NOMO-1 (cell line): ENCODE measurements at regions not wholly inside any gene's neighbourhood (a gene's known extent, or its start where the extent isn't known, plus 50 kb on each side); places are given as distances from the start of the nearest gene placed in this dataset.
"Not testable (repeated sequence)": the region's sequence is repeated elsewhere in the genome, so short reads cannot be mapped to it uniquely, and the experiment has no call there.

Source experiments
- DNase-seq, 2 experiments: peaks; one replicate each; lab custom pipeline; 2025; ENCODE audit not compliant: unreplicated experiment in 2 of 2; lab: John Stamatoyannopoulos, UW

GRCh38 chr13:62168891-62169290 lies 753.2 kb upstream of the PCDH20 start:
- DNase-seq: no peak

DNA sequence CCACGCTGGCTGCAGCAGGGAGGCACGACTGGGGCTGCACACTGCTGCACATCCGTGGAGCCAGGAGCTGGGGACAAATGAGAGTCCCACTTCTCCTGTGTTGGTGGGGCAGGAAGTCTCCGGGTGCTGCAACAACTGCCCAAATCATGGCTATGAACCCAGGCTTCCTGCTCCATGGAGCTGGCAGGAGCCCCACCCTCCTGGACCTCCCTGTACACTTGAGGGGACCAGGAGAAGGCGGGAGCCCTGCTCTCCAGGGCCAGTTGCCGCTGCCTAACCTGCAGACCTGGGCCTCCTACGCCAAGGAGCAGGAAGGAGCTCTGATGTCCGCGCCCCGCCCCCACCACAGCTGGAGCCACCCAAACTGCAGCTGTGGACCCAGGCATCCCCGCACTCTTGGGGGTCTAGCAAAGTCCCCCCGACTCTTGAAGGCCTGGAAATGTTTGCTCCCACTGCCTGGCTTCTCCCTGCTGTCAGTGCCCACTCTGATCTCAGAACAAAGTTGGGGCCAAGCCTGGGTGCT lies 752.1 kb upstream of the PCDH20 start:
- no peak for DNase-seq

DNA sequence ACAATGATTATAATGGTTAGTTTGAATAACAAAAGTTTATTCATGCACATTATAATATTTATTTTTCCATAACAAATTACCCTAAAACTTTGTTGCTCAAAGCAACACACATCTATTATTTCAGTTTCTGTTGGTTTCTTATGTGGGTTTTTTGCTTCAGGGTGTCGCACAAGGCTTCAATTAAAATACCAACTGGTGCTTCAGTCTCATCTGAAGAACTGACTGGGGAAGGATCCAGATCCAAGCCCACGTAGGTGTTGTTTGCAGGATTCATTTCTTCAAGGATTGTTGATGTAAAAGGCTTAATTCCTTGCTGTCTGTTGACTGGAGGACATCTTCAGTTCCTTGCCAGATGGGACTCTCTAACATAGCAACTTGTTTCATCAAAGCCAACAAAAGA lies 747.2 kb upstream of the PCDH20 start:
- DNase-seq: no peak

GRCh38 chr13:62158520-62158919 lies 742.9 kb upstream of the PCDH20 start:
- DNase-seq: no peak

GRCh38 chr13:62151724-62152123 lies 736.1 kb upstream of the PCDH20 start:
- not testable (repeated sequence) for DNase-seq

GRCh38 chr13:62142048-62142447 lies 726.4 kb upstream of the PCDH20 start:
- DNase-seq: no peak

DNA sequence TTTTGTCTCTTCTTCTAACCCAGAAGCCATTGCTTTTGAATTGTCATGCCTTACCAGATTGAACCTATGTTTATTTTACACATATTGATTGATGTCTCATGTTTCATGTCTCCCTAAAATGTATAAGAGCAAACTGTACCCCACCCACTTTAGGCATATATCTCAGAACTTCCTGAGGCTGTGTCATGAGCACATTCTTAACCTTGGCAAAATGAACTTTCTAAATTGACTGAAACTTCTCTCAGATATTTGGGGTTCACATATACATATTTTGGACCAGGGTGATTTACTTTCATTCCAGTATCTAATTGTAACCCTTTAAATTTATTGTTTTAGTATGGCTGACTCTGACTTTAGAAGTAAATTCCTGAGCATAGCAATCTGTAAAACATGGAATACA lies 723.9 kb upstream of the PCDH20 start:
- no peak for DNase-seq

GRCh38 chr13:62137629-62138405 lies 722.2 kb upstream of the PCDH20 start:
- DNase-seq: no peak

GRCh38 chr13:62131604-62132003 lies 716.0 kb upstream of the PCDH20 start:
- no peak for DNase-seq

- no peak for DNase-seq
Observed at GRCh38 chr13:62130062-62130970, 714.7 kb upstream of the PCDH20 start.

DNA sequence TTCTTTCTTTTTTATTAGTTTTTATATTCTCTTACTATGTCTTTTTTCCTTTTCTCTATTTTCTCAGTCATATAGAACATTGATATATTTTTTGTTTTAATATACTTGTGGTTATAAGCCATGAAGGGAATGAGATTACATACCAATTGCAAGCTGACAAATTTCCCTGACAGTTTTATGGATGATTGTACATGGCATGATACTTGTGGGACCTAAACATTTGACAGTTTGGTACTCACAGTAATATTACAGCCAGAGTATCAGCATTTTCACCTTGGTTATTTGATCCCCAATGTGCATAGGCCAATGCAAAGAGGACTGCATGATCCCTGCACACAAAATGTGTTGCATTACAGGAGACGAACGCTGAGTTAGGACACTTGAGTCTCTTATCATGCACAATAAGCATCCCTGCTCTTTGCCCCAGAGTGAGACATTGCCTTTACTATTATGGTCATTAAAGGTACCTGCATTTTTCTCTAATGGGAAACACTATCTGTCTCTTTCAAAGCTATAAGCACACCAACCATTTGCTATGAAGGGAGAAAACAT lies 713.4 kb upstream of the PCDH20 start:
- no peak for DNase-seq

- DNase-seq: no peak
Observed at GRCh38 chr13:62126400-62126799, 710.8 kb upstream of the PCDH20 start.

GRCh38 chr13:62125451-62125850 lies 709.8 kb upstream of the PCDH20 start:
- DNase-seq: no peak

- DNase-seq: no peak
Observed at GRCh38 chr13:62123409-62123808, 707.8 kb upstream of the PCDH20 start.

DNA sequence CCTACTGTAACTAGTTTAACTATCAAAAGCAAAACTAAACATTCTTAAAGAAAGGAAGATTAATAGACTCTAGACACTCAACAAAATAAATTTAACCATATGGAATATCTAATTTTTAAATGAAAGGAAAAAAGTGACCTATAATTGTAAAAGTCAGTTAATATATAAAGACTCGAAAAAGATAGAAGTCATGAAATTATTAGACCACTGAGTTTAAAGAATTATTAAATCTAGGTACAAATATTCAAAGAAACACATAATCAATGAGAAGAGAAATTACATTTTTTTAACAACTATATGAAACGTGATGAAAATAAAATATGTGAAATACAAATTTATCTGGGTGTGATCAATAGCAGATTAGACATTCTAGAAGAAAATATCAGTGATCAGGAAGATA lies 706.8 kb upstream of the PCDH20 start:
- no peak for DNase-seq

DNA sequence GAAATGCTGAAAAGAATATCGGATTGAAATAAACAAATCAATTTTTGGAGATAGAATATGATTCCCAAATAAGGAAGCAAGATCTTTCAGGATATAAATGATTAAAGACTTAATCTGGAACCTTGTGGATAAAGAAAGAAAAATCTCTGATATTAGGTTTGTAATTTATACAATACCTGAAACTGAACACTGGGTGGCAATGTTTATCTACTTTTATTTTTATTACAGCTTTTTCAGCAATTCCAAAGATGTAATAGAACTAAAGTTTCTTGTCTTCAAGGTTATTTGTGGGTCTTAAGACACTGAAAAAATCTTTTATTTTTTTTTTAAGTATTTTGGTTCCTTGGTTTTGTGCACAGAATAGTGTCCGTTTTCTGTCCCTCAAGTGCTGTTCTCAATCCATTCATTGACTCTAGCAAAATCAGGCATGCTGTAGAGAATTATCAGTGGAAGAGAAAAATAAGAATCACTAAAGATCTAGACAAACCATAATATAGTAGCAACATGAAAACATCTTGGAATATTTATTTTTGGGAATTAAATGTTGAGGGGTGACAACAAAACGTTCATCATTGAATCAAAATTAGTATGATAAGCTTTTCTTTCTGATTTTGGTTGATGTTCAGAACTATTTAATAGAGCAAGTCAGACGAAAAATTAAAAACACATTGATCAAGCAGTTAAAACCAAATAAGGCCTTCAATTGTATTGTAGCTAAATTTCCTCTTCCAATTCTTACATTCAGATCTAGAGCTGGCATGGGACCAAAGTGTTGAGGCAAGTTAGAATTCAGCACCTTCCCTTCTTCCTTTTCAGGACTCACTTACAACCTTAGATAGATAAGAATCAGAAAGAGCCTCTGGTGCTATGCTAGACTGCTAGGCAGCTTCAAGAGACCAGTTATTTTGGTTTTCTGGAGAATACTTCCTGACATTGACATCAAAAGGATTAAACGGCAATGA lies 704.4 kb upstream of the PCDH20 start:
- peak in 1 of 2 experiments; percentile 37 for DNase-seq

DNA sequence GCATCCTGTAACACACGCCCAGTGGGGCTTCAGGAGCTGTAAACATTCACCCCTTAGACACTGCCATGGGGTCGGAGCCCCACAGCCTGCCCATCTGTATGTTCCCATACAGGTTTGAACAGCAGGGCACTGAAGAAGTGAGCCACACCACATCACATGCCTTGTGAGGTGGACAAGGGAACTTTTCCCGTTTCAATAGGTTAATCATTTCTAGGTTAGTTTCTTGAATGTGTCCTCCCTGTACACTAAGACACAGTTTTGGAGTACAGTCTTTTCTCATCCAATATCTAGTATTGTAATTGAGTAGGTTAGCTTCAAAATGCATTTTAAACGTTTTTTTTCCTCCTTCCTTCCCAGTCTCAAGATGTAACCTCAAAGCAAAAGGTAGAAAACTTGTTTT lies 700.2 kb upstream of the PCDH20 start:
- no peak for DNase-seq

DNA sequence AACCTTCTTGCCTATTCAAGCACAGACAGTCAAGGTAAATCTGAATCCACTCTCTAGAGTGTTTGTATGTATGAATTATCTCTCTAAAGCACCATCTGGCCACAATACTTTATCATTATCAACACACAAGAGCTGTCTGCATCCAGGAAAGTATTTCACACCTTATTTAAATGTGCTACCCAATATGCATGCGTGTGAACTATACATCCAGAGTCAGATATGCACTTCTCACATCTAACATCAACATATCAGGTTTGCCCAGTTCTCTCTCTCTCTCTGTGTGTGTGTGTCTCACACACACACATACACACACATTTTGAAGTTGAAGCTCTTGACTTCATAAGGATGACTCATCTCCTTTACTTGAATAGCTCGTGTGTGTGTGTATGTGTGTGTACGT lies 697.5 kb upstream of the PCDH20 start:
- DNase-seq: no peak

DNA sequence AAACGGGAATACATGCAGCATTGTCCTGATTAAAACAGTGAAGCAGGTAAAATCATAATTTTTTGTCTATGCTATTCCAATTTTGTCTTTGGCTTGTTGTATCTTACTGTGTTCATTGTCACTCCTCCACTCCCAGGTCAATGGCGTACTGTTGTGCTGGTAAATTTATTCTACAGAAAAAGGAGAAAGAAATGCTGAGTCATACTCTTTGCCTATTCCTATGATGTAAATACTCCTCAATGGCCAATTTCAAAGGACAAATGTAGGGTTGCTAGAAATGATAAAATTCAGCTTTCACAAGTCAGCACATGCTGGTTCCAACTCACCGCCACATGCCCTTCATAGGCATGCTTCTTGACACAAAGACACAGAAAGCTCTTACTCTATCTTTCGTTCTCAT lies 694.4 kb upstream of the PCDH20 start:
- DNase-seq: no peak

DNA sequence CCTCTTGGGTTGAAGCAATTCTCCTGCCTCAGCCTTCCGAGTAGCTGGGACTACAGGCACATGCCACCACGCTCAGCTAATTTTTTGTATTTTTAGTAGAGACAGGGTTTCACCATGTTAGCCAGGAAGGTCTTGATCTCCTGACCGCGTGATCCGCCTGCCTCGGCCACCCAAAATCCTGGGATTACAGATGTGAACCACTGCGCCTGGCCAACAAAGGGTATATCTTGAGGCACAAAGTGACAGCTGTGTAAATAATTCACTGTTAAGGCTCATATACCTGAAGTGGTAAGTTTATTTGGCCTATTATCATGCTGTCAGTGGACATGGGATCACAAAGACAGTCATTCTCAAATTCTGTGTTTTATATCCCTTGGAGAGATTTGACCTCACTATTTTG lies 688.5 kb upstream of the PCDH20 start:
- not testable (repeated sequence) for DNase-seq
